Psoas muscle (tissue), 7 donors: ENCODE measurements at regions not wholly inside any gene's neighbourhood (a gene's known extent, or its start where the extent isn't known, plus 50 kb on each side); places are given as distances from the start of the nearest gene placed in this dataset.

Experiments used
- ATAC-seq, 4 donors: fragments of 200-7000 bp; cut with Tn5 transposase; one replicate each; pipeline ENCODE4 v1.9.1; 2020; ENCODE audit warnings: moderate library complexity in 3 of 4, mild to moderate bottlenecking in 2 of 4
- DNase-seq, 2 donors: peaks; one replicate each; pipeline ENCODE4 v3.0.0-alpha.2; 2020
- H3K27ac ChIP-seq: fragments of 200-600 bp; one replicate; pipeline ENCODE4 v1.8.0; 2022
- H3K27me3 ChIP-seq, 3 donors: fragments of 200-600 bp in 1 of 3; one replicate each; pipeline versions ENCODE4 v1.6.1 to v1.8.0; 2013 to 2022; ENCODE audit warnings: low read length in 2 of 3, mild to moderate bottlenecking in 2 of 3, moderate library complexity in 1 of 3; ENCODE audit not compliant: insufficient read depth in 3 of 3
- H3K36me3 ChIP-seq, 2 donors: fragments of 200-600 bp in 1 of 2; one replicate each; pipeline versions ENCODE4 v1.6.1 to v1.8.0; 2013 to 2022; ENCODE audit warnings: low read depth in 1 of 2, mild to moderate bottlenecking in 1 of 2, moderate library complexity in 1 of 2; ENCODE audit not compliant: insufficient read depth in 1 of 2
- H3K4me1 ChIP-seq: fragments of 200-600 bp; one replicate; pipeline ENCODE4 v1.8.0; 2022
- H3K4me3 ChIP-seq: fragments of 200-600 bp; one replicate; pipeline ENCODE4 v1.8.0; 2022; ENCODE audit warnings: mild to moderate bottlenecking
- H3K9me3 ChIP-seq: fragments of 200-600 bp; one replicate; pipeline ENCODE4 v1.8.0; 2022
- WGBS, 3 donors: extraction: QIAGEN DNeasy Blood & Tissue Kit; methylation state at CpG; one replicate each; pipeline versions ENCODE4 v1.1.6 to v1.1.7; 2013; 5-methylcytosine and 5-hydroxymethylcytosine counted together
- intact Hi-C, 2 donors: fragments of 100-400 bp; cut with DNase I; formaldehyde crosslinking; loops; one replicate each; pipeline versions ENCODE4 v1.11.0 to v1.14.2; 2022
- TF ChIP-seq, protein P1 (sequence below): fragments of 200-600 bp; IDR thresholded peaks from one replicate; pipeline ENCODE4 v1.8.0; 2022; ENCODE audit warnings: antibody characterized with exemption
- donor health status: healthy with polysubstance abuse.
- donor health status: DM: no; HTN: no; CAD: no; lungs with moderate emphysema.
- donor health status: Bipolar disorder and iron deficiency.
- donor health status: healthy.
- donor health status: DM: yes; HTN: yes; CAD: no.
- donor health status: DM: no; HTN: no; CAD: no.
- donor health status: DM: yes; HTN: yes; CAD: no.

DNA sequence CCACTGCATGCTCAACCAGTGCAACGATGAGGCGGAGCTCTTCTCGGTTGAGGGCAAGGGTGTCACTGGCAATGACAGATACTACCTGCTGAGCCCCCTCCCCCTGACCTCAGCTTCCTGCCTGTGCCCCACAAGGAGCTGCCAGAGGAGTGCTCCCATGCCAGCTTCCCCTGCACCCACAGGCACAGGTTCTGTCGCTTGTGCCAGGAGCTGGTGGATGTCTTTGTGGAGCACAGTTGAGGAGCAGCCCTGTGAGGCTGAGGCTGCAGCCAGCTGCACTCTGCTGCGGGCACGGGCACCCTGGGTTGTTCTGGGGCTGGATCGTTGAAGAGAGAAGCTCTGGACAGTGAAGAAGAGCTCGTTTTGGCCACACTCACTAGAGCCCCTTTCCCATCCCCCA is 165.3 kb upstream of the ZNF267 start:
- Histone ChIP-seq H3K36me3 (peaks cover 0 to 25% of the 10 kb centered on the region in 2 donors), H3K27me3 (no peaks in the 10 kb centered on the region), H3K4me1 (no peaks in the 10 kb centered on the region), H3K4me3 (no peak overlapping the region), H3K9me3 (no peaks in the 10 kb centered on the region), H3K27ac (no peak overlapping the region)
- 76 to 78% (median 78%) methylated on average over 7 to 8 of the region's 8 CpGs for WGBS, 3 donors
- no peak for DNase-seq
- ATAC-seq, result no peak
- intact Hi-C loops, result loop anchor here in 1 of 2 donors (10.0 kb wide), 1 partner anchor 244 kb away; no protein-coding TSS in a partner anchor
- TF ChIP-seq, protein P1, sequence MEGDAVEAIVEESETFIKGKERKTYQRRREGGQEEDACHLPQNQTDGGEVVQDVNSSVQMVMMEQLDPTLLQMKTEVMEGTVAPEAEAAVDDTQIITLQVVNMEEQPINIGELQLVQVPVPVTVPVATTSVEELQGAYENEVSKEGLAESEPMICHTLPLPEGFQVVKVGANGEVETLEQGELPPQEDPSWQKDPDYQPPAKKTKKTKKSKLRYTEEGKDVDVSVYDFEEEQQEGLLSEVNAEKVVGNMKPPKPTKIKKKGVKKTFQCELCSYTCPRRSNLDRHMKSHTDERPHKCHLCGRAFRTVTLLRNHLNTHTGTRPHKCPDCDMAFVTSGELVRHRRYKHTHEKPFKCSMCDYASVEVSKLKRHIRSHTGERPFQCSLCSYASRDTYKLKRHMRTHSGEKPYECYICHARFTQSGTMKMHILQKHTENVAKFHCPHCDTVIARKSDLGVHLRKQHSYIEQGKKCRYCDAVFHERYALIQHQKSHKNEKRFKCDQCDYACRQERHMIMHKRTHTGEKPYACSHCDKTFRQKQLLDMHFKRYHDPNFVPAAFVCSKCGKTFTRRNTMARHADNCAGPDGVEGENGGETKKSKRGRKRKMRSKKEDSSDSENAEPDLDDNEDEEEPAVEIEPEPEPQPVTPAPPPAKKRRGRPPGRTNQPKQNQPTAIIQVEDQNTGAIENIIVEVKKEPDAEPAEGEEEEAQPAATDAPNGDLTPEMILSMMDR, result no peak

DNA sequence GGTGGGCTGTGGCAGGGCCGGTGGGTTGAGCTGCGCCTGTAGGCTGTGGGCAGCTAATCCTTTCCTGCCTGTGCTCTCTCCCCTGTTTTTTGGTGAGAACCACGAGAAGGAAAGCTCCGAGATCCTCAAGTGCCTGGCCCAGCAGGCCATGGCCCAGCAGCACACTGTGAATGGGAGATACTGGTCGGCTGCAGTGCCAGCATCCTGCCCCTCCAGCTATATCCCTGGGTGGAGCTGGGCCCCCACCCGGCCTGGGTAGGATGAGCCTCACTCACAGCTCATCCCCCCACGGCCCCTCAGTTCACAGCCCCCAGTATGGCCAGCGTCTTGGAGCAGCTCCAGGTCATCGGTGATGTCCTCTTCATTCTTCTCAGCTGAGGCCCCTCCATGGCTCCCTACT is 164.4 kb upstream of the ZNF267 start:
- whole genome bisulfite sequencing, 3 donors, result 82 to 93% (median 89%) methylated on average over 9 of the region's 9 CpGs
- TF ChIP-seq, protein P1, result no peak
- Histone ChIP-seq H3K4me3 (no peak overlapping the region), H3K27ac (no peak overlapping the region), H3K36me3 (peaks cover 0 to 18% of the 10 kb centered on the region in 2 donors), H3K27me3 (no peaks in the 10 kb centered on the region), H3K9me3 (no peaks in the 10 kb centered on the region), H3K4me1 (peaks cover under 1% of the 10 kb centered on the region)
- no peak for ATAC-seq
- DNase-seq, result no peak
- intact Hi-C loops, result loop anchor here in 1 of 2 donors (10.0 kb wide), 1 partner anchor 244 kb away; no protein-coding TSS in a partner anchor

DNA sequence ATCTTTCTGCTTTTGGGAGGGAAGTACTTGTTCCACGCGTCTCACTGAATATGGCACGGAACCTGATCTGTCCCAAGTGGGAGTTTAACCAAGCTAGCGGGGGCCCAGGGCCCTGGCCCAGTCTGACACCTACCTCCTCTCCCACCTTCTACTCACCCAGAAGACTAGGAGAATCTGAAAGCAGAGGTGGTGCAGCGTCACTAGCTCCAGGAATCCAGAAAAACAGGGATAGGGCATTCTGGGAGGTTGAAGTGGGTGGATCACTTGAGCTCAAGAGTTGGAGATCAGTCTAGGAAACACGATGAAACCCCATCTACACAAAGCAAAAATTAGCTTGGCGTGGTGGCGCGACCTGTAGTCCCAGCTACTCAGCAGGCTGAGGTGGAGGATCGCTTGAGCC is 163.5 kb upstream of the ZNF267 start:
- Histone ChIP-seq H3K27me3 (no peaks in the 10 kb centered on the region), H3K9me3 (no peaks in the 10 kb centered on the region), H3K4me3 (no peak overlapping the region), H3K27ac (no peak overlapping the region), H3K4me1 (peaks cover 10% of the 10 kb centered on the region), H3K36me3 (peaks cover 0 to 17% of the 10 kb centered on the region in 2 donors)
- intact Hi-C loops, result loop anchor here (5.0 to 10.0 kb wide), 3 partner anchors 157 to 205 kb away; partner anchors contain the start of gene RUSF1 (in 1 of the 2)
- TF ChIP-seq, protein P1, result no peak
- DNase-seq, result no peak
- no peak for ATAC-seq
- 80 to 88% (median 88%) methylated on average over 10 of the region's 10 CpGs for WGBS, 3 donors

DNA sequence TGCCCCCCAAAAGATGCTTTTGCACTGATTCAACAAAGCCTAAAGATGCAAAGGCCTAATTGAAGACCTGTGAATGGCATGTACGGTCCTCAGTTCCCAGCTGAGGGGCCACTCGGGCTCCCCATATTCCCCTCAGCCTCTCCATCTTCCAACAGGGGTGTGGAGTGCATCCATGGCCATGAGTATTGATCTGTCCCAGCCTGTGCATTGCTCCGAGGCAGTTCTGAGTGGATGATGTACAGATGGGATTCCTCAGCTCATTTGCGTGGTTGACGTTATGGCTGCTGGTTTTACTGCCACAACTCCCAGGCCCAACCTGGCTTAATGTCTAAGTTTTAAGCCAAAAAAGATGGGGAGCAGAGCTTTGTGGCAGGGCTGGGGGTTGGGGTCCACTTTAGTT is 162.7 kb upstream of the ZNF267 start:
- peaks cover 11% of the 10 kb centered on the region for H3K4me1 ChIP-seq
- no peak for ATAC-seq
- H3K27ac ChIP-seq, result no peak overlapping the region
- H3K36me3 ChIP-seq, result peaks cover 0 to 18% of the 10 kb centered on the region in 2 donors
- TF ChIP-seq, protein P1, result no peak
- H3K9me3 ChIP-seq, result no peaks in the 10 kb centered on the region
- DNase-seq, result no peak
- no peaks in the 10 kb centered on the region for H3K27me3 ChIP-seq
- intact Hi-C loops, result loop anchor here (5.0 to 10.0 kb wide), 3 partner anchors 156 to 206 kb away; partner anchors contain the start of gene RUSF1 (in 1 of the 2)
- no peak overlapping the region for H3K4me3 ChIP-seq
- 81 to 92% (median 82%) methylated on average over 5 of the region's 5 CpGs for WGBS, 3 donors

DNA sequence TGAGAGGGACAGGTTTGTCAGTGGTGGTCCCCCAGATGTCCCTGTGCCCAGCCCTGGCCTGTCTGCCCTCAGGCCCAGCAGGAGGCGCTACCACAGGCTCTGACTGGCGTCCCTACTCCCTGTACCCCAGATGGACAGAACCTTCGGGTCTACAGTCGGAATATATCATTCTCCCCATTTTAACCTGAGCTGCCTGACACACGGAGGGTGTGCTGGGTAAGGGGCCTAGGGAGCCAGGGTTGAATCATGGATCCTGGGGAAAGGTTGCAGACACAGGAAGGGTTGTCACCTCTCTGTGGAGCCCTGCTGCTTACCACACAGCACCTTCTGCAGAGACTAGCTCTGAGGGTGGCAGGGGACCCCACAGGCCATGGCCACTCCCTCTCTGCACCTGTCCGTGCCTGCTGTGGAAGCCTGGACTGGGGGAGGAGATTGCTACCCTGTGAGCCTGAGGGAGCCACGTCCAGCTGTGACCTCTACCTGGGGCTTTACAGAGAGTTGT is 162.2 kb upstream of the ZNF267 start:
- no peaks in the 10 kb centered on the region for H3K27me3 ChIP-seq
- 77 to 83% (median 78%) methylated on average over 7 of the region's 7 CpGs for WGBS, 3 donors
- ATAC-seq, result no peak
- no peaks in the 10 kb centered on the region for H3K9me3 ChIP-seq
- intact Hi-C loops, result loop anchor here (5.0 to 10.0 kb wide), 3 partner anchors 156 to 207 kb away; partner anchors contain the start of gene RUSF1 (in 1 of the 2)
- H3K4me3 ChIP-seq, result no peak overlapping the region
- TF ChIP-seq, protein P1, result no peak
- H3K27ac ChIP-seq, result no peak overlapping the region
- H3K4me1 ChIP-seq, result peaks cover 11% of the 10 kb centered on the region
- peaks cover 0 to 22% of the 10 kb centered on the region in 2 donors for H3K36me3 ChIP-seq
- DNase-seq, result no peak
